K562 (cell line): ENCODE measurements at regions not wholly inside any gene's neighbourhood (a gene's known extent, or its start where the extent isn't known, plus 50 kb on each side); places are given as distances from the start of the nearest gene placed in this dataset.
"Not testable (repeated sequence)": the region's sequence is repeated elsewhere in the genome, so short reads cannot be mapped to it uniquely, and the experiment has no call there.

Source experiments
- ATAC-seq: fragments of 200-7000 bp; cut with Tn5 transposase; 3 replicates; pipeline ENCODE4 v1.9.1; 2020; ENCODE audit warnings: moderate library complexity
- BruUV-seq: library from RNA; stranded (reverse); fragments of 400-500 nt; replicated peaks from 2 replicates; lab custom pipeline; 2021; lab: Mats Ljungman, UMichigan
- CTCF ChIA-PET: fragments of 300-600 bp; formaldehyde crosslinking; extraction: SDS; loops from one replicate; lab custom pipeline; 2021; ENCODE audit warnings: low intra/inter-chr PET ratio; lab: Yijun Ruan, JAX
- POLR2A ChIA-PET: fragments of 300-600, 350-650 bp; sonication (Branson Sonifier 250); formaldehyde crosslinking; extraction: SDS; loops from one replicate; lab custom pipeline; 2021; ENCODE audit warnings: antibody characterized with exemption, inconsistent platforms; lab: Yijun Ruan, JAX
- DNase-seq, 4 experiments: peaks; one replicate each; pipeline versions ENCODE4 v3.0.0 to v3.0.0-alpha.2; 2011 to 2018; ENCODE audit warnings: low spot score in 3 of 4, mixed read lengths in 3 of 4; ENCODE audit errors: extremely low read depth in 1 of 4
- FAIRE-seq: peaks from 2 replicates; lab custom pipeline; 2011; peaks lifted over from hg19 to GRCh38; lab: Jason Lieb, UNC
- H2AFZ ChIP-seq: 2 replicates; pipeline ENCODE4 v1.6.0; 2011; ENCODE audit warnings: low read depth, low read length, control low read depth, inconsistent platforms
- H3K27ac ChIP-seq: fragments of 200-600 bp; 3 replicates; pipeline ENCODE4 v1.8.0; 2011; ENCODE audit warnings: low read depth, mild to moderate bottlenecking, control low read depth, inconsistent platforms, low read length, moderate library complexity, mixed read lengths; ENCODE audit errors: extremely low read depth
- H3K27me3 ChIP-seq, 2 experiments: fragments of 300-600 bp in 1 of 2; 2 replicates in 1 of 2; 3 replicates in 1 of 2; pipeline versions ENCODE4 v1.6.0 to v1.8.0; 2011; ENCODE audit warnings: inconsistent platforms in 2 of 2, low read length in 2 of 2, mild to moderate bottlenecking in 1 of 2, mixed read lengths in 1 of 2, moderate library complexity in 1 of 2; ENCODE audit not compliant: control insufficient read depth in 2 of 2, insufficient read depth in 2 of 2
- H3K36me3 ChIP-seq: fragments of 300-600 bp; 3 replicates; pipeline ENCODE4 v1.8.0; 2011; ENCODE audit warnings: mild to moderate bottlenecking, low read length, inconsistent platforms; ENCODE audit not compliant: control insufficient read depth, insufficient read depth
- H3K4me1 ChIP-seq, 2 experiments: fragments of 200-600 bp in 1 of 2; replicated peaks in 1 of 2; 2 replicates in 1 of 2; 3 replicates in 1 of 2; pipeline versions ENCODE4 v1.5.1 to v1.8.0; 2011; ENCODE audit warnings: inconsistent platforms in 2 of 2, low read length in 2 of 2, mild to moderate bottlenecking in 1 of 2, mixed read lengths in 1 of 2, moderate library complexity in 1 of 2; ENCODE audit not compliant: control insufficient read depth in 2 of 2, insufficient read depth in 2 of 2
- H3K4me2 ChIP-seq: 2 replicates; pipeline ENCODE4 v1.6.1; 2011; ENCODE audit warnings: low read length, control low read depth, inconsistent platforms, mixed read lengths; ENCODE audit not compliant: insufficient read depth
- H3K4me3 ChIP-seq: fragments of 200-600 bp; sonication (generic), shearing (Covaris generic); 2 replicates; pipeline ENCODE4 v1.5.1; 2016; ENCODE audit warnings: control low read depth, inconsistent platforms
- H3K79me2 ChIP-seq: fragments of 200-600 bp; 3 replicates; pipeline ENCODE4 v1.8.0; 2011; ENCODE audit warnings: low read length, inconsistent platforms; ENCODE audit not compliant: control insufficient read depth, insufficient read depth
- H3K9ac ChIP-seq, 2 experiments: 2 replicates each; pipeline versions ENCODE4 v1.6.0 to v1.6.1; 2011; ENCODE audit warnings: low read depth in 2 of 2, low read length in 2 of 2, control low read depth in 1 of 2, inconsistent platforms in 1 of 2, mild to moderate bottlenecking in 1 of 2, mixed read lengths in 1 of 2; ENCODE audit not compliant: insufficient read depth in 1 of 2
- H3K9me1 ChIP-seq: one replicate; pipeline ENCODE4 v1.6.0; 2011; ENCODE audit warnings: inconsistent platforms, mild to moderate bottlenecking, low read length, moderate library complexity; ENCODE audit not compliant: control insufficient read depth, insufficient read depth
- H3K9me3 ChIP-seq: replicated peaks from 2 replicates; pipeline ENCODE4 v1.5.1; 2011; ENCODE audit warnings: low read depth, low read length, inconsistent platforms; ENCODE audit not compliant: control insufficient read depth, insufficient read depth
- H4K20me1 ChIP-seq: replicated peaks from 2 replicates; pipeline ENCODE4 v1.6.1; 2011; ENCODE audit warnings: low read length, inconsistent platforms, mixed read lengths; ENCODE audit not compliant: control insufficient read depth, insufficient read depth
- PTTG1 ChIP-seq: fragments of 450-650 bp; IDR thresholded peaks from 2 replicates; pipeline ENCODE4 v1.6.1; 2016; ENCODE audit warnings: low read depth, mild to moderate bottlenecking, missing genetic modification characterization, missing compliant biosample characterization
- SUPT5H ChIP-seq: fragments of 450-650 bp; IDR thresholded peaks from 2 replicates; pipeline ENCODE4 v1.6.1; 2016
- TEAD4 ChIP-seq, 2 experiments: sonication (generic) in 1 of 2; formaldehyde crosslinking in 1 of 2; IDR thresholded peaks; 2 replicates each; pipeline versions ENCODE4 v1.6.1 to v1.8.0; 2012 to 2022; ENCODE audit warnings: borderline replicate concordance in 1 of 2, inconsistent platforms in 1 of 2, low read length in 1 of 2, mild to moderate bottlenecking in 1 of 2, missing genetic modification reagents in 1 of 2
- ZFP36 ChIP-seq: fragments of 150-350 bp; IDR thresholded peaks from 2 replicates; pipeline ENCODE4 v1.6.1; 2018; ENCODE audit warnings: low read length, low read depth; ENCODE audit not compliant: partially characterized antibody
- ZKSCAN8 ChIP-seq: fragments of 200-800 bp; sonication (Bioruptor generic); IDR thresholded peaks from 2 replicates; pipeline ENCODE4 v1.6.1; 2016; ENCODE audit warnings: missing genetic modification characterization, missing compliant biosample characterization
- WGBS: fragments of 100-300 bp; shearing (Covaris generic); methylation state at CpG from one replicate; pipeline ENCODE4 v1.1.6; 2016; ENCODE audit warnings: low coverage, mixed read lengths; ENCODE audit not compliant: insufficient coverage; ENCODE audit errors: missing lambda C conversion rate; 5-methylcytosine and 5-hydroxymethylcytosine counted together
- in situ Hi-C: fragments of 300-500 bp; cut with MboI; formaldehyde crosslinking; loops from 4 replicates; pipeline ENCODE4 v1.15.0; 2018; ENCODE audit warnings: inconsistent platforms, mixed read lengths
- intact Hi-C: fragments of 100-400 bp; cut with micrococcal nuclease; formaldehyde crosslinking; loops from 2 replicates; pipeline ENCODE4 v1.14.2; 2022
- TF ChIP-seq, protein P1 (sequence below): fragments of 250-450 bp; sonication (Bioruptor Pico); IDR thresholded peaks from 2 replicates; pipeline ENCODE4 v1.8.0; 2021; ENCODE audit warnings: borderline replicate concordance, mild to moderate bottlenecking, moderate library complexity; ENCODE audit not compliant: poor library complexity, severe bottlenecking

DNA sequence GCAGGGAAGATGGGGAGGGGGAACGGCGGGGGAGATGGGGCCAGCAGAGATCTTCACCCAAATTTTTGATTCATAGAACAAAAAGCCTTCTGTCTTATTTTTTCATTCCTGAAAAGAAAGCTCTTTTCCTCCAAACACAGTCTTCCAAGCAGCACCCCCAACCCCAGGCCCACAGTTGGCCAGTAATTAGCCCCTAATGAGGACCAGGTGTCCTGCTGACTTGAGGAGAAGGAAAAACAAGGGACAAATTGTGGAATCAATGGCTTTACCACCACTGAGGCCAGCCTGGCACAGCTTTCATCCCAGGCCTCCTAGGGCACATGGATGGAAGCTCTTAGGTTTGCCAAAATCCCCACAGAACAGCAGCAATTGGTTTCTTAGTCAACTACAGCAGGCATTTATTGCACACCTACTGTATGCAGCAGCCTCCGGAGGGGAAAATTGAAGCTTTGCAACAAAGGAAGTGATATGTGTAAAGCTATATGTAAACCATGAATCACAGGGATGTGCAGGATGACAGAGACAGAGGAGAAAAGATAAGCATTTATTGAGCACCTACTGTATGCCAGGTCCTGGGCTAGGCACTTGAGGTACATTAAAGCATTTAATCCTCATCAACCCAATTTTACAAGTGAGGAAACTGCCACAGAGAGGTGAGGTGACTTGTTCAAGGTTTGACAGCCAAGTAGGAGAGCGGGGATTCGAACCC, 199.5 kb downstream of the TBC1D2B start:
- ATAC-seq: no peak
- no peak for FAIRE-seq
- Histone ChIP-seq H3K27ac (no peak overlapping the region), H3K4me3 (no peak overlapping the region), H3K9me3 (no peaks in the 10 kb centered on the region), H3K4me2 (no peak overlapping the region), H3K27me3 (peaks cover 0 to 13% of the 10 kb centered on the region in 2 experiments; a peak in 2 of 5 replicates), H3K79me2 (no peaks in the 10 kb centered on the region), H3K9ac (no peak overlapping the region), H2AFZ (no peak overlapping the region), H3K9me1 (no peaks in the 10 kb centered on the region), H3K4me1 (no peaks in the 10 kb centered on the region; a peak in 1 of 5 replicates), H4K20me1 (no peaks in the 10 kb centered on the region; the same call in 1 of the 2 replicates), H3K36me3 (no peaks in the 10 kb centered on the region)
- in situ Hi-C loops (loop anchor here (10.0 kb wide), 1 partner anchor 213 kb away; no protein-coding TSS in a partner anchor), intact Hi-C loops (no loop called here)
- BruUV-seq: no TSS peak
- POLR2A ChIA-PET: interaction anchor here (0.6 kb wide), 2 partner anchors 242 to 854 kb away, joined by 3 to 4 read pairs; no protein-coding TSS in a partner anchor
- CTCF ChIA-PET: no interaction called here
- TF ChIP-seq TEAD4 (IDR thresholded peaks at IDR 0.05; ENCODE audit: low read length) (no peak), TEAD4 (CRISPR knock-in tag; IDR thresholded peaks at IDR 0.05; ENCODE audit: borderline replicate concordance) (no peak), SUPT5H (no peak), ZKSCAN8 (peak; percentile 99), ZFP36 (peak; percentile 4), PTTG1 (tag) (no peak)
- TF ChIP-seq, protein P1, sequence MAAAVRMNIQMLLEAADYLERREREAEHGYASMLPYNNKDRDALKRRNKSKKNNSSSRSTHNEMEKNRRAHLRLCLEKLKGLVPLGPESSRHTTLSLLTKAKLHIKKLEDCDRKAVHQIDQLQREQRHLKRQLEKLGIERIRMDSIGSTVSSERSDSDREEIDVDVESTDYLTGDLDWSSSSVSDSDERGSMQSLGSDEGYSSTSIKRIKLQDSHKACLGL: no peak
- no peak for DNase-seq
- 10% methylated on average over 3 of the region's 5 CpGs for WGBS

DNA sequence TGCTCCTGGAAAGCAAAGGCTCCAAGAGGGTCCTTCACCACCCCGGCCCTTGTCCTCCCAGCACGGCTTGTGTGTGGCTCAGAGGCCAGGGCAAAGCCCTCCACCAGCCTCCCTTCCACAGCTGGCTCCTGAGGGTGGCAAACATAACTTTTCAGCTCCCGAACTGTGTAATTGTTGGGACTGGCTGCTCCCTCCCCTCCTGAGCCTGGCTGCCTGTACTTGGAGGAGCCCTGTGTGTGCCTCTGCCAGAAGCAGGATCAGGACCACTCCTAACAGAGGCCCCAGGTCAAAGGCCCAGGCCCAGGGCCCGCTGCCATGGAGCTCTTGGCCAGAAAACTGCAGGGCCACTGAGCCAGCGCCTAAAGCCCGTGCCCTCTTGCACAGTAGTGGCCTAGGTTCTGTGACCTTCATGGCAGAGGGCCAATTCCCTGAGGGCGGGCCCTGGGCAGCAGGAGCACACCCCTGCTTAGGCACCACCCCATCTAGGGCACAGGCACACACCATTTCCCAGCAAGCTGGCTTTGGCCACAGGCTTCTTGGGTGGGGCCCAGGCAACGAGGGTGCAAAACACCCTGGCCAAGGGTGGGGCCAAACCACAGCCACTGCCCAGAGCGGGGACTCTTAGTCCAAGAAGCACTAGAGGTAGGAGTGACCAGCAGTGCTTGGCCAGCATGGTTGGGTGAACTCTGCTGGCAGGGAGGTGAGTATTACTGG, 201.2 kb downstream of the TBC1D2B start:
- H3K9me3 ChIP-seq, ATAC-seq, H3K36me3 ChIP-seq, H3K4me3 ChIP-seq, CTCF ChIA-PET, POLR2A ChIA-PET, H3K9me1 ChIP-seq, H3K4me1 ChIP-seq, BruUV-seq, intact Hi-C loops, H3K27ac ChIP-seq, H2AFZ ChIP-seq, H3K9ac ChIP-seq, H3K4me2 ChIP-seq, H4K20me1 ChIP-seq, DNase-seq, H3K79me2 ChIP-seq: not testable (repeated sequence)
- WGBS: 3% methylated on average over 3 of the region's 9 CpGs
- in situ Hi-C loops: loop anchor here (10.0 kb wide), 1 partner anchor 211 kb away; no protein-coding TSS in a partner anchor
- H3K27me3 ChIP-seq: peaks cover 0 to 18% of the 10 kb centered on the region in 2 experiments; a peak in 1 of 5 replicates
- peak; percentile 68 for FAIRE-seq
